A549 (cell line): ENCODE measurements at regions not wholly inside any gene's neighbourhood (a gene's known extent, or its start where the extent isn't known, plus 50 kb on each side); places are given as distances from the start of the nearest gene placed in this dataset.

ENCODE experiments used
- ATAC-seq, 2 experiments: fragments of 200-7000 bp in 1 of 2; fragments of >200 bp in 1 of 2; cut with Nextera tagmentation in 1 of 2; cut with Tn5 transposase in 1 of 2; 3 replicates each; pipeline versions ENCODE4 v1.8.0 to v1.9.1; 2018 to 2020; ENCODE audit warnings: mild to moderate bottlenecking in 1 of 2, moderate library complexity in 1 of 2
- CTCF ChIA-PET: fragments of 300-600 bp; sonication (Branson Sonifier 250); formaldehyde crosslinking; extraction: SDS; loops from one replicate; lab custom pipeline; 2021; ENCODE audit warnings: antibody characterized with exemption, inconsistent platforms; lab: Yijun Ruan, JAX
- POLR2A ChIA-PET: fragments of 350-600 bp; formaldehyde crosslinking; extraction: SDS; loops from one replicate; lab custom pipeline; 2021; ENCODE audit warnings: antibody characterized with exemption, inconsistent platforms; lab: Yijun Ruan, JAX
- DNase-seq, 2 experiments: peaks; one replicate each; pipeline versions ENCODE4 v3.0.0 to v3.0.0-alpha.2; 2011 to 2016; ENCODE audit warnings: low read depth in 1 of 2, low spot score in 1 of 2
- FAIRE-seq: peaks from 2 replicates; lab custom pipeline; 2011; peaks lifted over from hg19 to GRCh38; lab: Jason Lieb, UNC
- H3K27ac ChIP-seq, 2 experiments: fragments of >200 bp; sonication (Bioruptor Twin); formaldehyde crosslinking; 3 replicates each; pipeline ENCODE4 v1.5.1; 2016 to 2017
- H3K4me1 ChIP-seq: fragments of >200 bp; sonication (Bioruptor Twin); formaldehyde crosslinking; 3 replicates; pipeline ENCODE4 v1.6.1; 2016
- H3K4me2 ChIP-seq: fragments of >200 bp; sonication (Bioruptor Twin); formaldehyde crosslinking; 3 replicates; pipeline ENCODE4 v1.6.1; 2016
- H3K4me3 ChIP-seq: fragments of >200 bp; sonication (Bioruptor Twin); formaldehyde crosslinking; 3 replicates; pipeline ENCODE4 v1.5.1; 2016
- H3K9me3 ChIP-seq: fragments of >200 bp; sonication (Bioruptor Twin); formaldehyde crosslinking; 3 replicates; pipeline ENCODE4 v1.6.1; 2016
- BCL3 ChIP-seq: fragments of >200 bp; sonication (Bioruptor Twin); formaldehyde crosslinking; IDR thresholded peaks from 3 replicates; pipeline ENCODE4 v1.6.1; 2016
- BHLHE40 ChIP-seq: IDR thresholded peaks from 2 replicates; pipeline ENCODE4 v1.6.1; 2012; ENCODE audit warnings: low read depth, low read length, inconsistent platforms
- CBX2 ChIP-seq: fragments of 200-600 bp; sonication (generic); IDR thresholded peaks from 2 replicates; pipeline ENCODE4 v1.6.1; 2016; ENCODE audit warnings: low read depth, mild to moderate bottlenecking, borderline replicate concordance
- CBX8 ChIP-seq: fragments of 200-600 bp; sonication (generic); IDR thresholded peaks from 2 replicates; pipeline ENCODE4 v1.6.1; 2016
- CEBPB ChIP-seq, 2 experiments: fragments of >200 bp in 1 of 2; sonication (Bioruptor Twin) in 1 of 2; formaldehyde crosslinking in 1 of 2; IDR thresholded peaks; 2 replicates each; pipeline ENCODE4 v1.6.1; 2012 to 2016
- CHD4 ChIP-seq: fragments of 200-600 bp; sonication (generic); IDR thresholded peaks from 2 replicates; pipeline ENCODE4 v1.6.1; 2016; ENCODE audit warnings: antibody characterized with exemption, mild to moderate bottlenecking, borderline replicate concordance
- EP300 ChIP-seq, 2 experiments: fragments of >200 bp; sonication (Bioruptor Twin); formaldehyde crosslinking; IDR thresholded peaks; 2 replicates in 1 of 2; 3 replicates in 1 of 2; pipeline ENCODE4 v1.6.1; 2016 to 2017
- FOXS1 ChIP-seq: fragments of 250-450 bp; sonication (Bioruptor Pico); IDR thresholded peaks from 2 replicates; pipeline ENCODE4 v1.5.0; 2020; ENCODE audit warnings: mild to moderate bottlenecking, moderate library complexity
- GATA3 ChIP-seq: IDR thresholded peaks from 2 replicates; pipeline ENCODE4 v1.6.1; 2012; ENCODE audit warnings: borderline replicate concordance
- HOXB13 ChIP-seq: fragments of 250-450 bp; sonication (Bioruptor Pico); IDR thresholded peaks from 2 replicates; pipeline ENCODE4 v1.5.0; 2020; ENCODE audit warnings: low read depth, mild to moderate bottlenecking, moderate library complexity
- KDM1A ChIP-seq: fragments of 200-600 bp; sonication (generic); IDR thresholded peaks from 2 replicates; pipeline ENCODE4 v1.6.1; 2016; ENCODE audit warnings: low read depth, mild to moderate bottlenecking
- NPAS2 ChIP-seq: fragments of 250-450 bp; sonication (Bioruptor Pico); IDR thresholded peaks from 2 replicates; pipeline ENCODE4 v1.8.0; 2022; ENCODE audit warnings: mild to moderate bottlenecking, moderate library complexity, borderline replicate concordance
- NR3C1 ChIP-seq: fragments of >200 bp; sonication (Bioruptor Twin); formaldehyde crosslinking; IDR thresholded peaks from 3 replicates; pipeline ENCODE4 v1.6.1; 2017
- PHF8 ChIP-seq: fragments of 200-600 bp; sonication (generic); IDR thresholded peaks from 2 replicates; pipeline ENCODE4 v1.6.1; 2016; ENCODE audit warnings: low read depth, mild to moderate bottlenecking, antibody characterized with exemption, moderate library complexity, borderline replicate concordance
- POLR2AphosphoS2 ChIP-seq: conservative IDR thresholded peaks from 2 replicates; pipeline ENCODE4 v1.6.1; 2012; ENCODE audit warnings: low read length, improper control_type of control experiment, inconsistent platforms
- RARB ChIP-seq: fragments of 250-450 bp; sonication (Bioruptor Pico); IDR thresholded peaks from 2 replicates; pipeline ENCODE4 v1.8.0; 2021; ENCODE audit warnings: mild to moderate bottlenecking, moderate library complexity
- RNF2 ChIP-seq: fragments of 200-600 bp; sonication (generic); IDR thresholded peaks from 2 replicates; pipeline ENCODE4 v1.6.1; 2016; ENCODE audit warnings: low read depth, mild to moderate bottlenecking, antibody characterized with exemption, moderate library complexity, borderline replicate concordance
- SMC3 ChIP-seq: fragments of >200 bp; sonication (Bioruptor Twin); formaldehyde crosslinking; IDR thresholded peaks from 3 replicates; pipeline ENCODE4 v1.6.1; 2018; ENCODE audit warnings: inconsistent platforms
- TFCP2L1 ChIP-seq: fragments of 250-450 bp; sonication (Bioruptor Pico); IDR thresholded peaks from 2 replicates; pipeline ENCODE4 v1.5.0; 2021; ENCODE audit warnings: mild to moderate bottlenecking
- ZC3H11A ChIP-seq: fragments of 450-650 bp; IDR thresholded peaks from 2 replicates; pipeline ENCODE4 v1.6.1; 2014; ENCODE audit warnings: antibody characterized with exemption, mild to moderate bottlenecking
- ZSCAN20 ChIP-seq: fragments of 250-450 bp; sonication (Bioruptor Pico); IDR thresholded peaks from 2 replicates; pipeline ENCODE4 v1.8.0; 2022; ENCODE audit warnings: mild to moderate bottlenecking, moderate library complexity
- WGBS: methylation state at CpG from one replicate; pipeline ENCODE4 v1.1.6; 2017; ENCODE audit errors: missing lambda C conversion rate; 5-methylcytosine and 5-hydroxymethylcytosine counted together
- TF ChIP-seq, protein P1 (sequence below): IDR thresholded peaks from 2 replicates; pipeline ENCODE4 v1.6.1; 2012; ENCODE audit warnings: low read depth, borderline replicate concordance
- TF ChIP-seq, protein P2 (sequence below): IDR thresholded peaks from 2 replicates; pipeline ENCODE4 v1.6.1; 2012
- TF ChIP-seq, protein P3 (sequence below): fragments of >200 bp; sonication (Bioruptor Twin); formaldehyde crosslinking; IDR thresholded peaks from 2 replicates; pipeline ENCODE4 v1.6.1; 2016

GRCh38 chr12:58034712-58035111, 93.3 kb downstream of the ATP23 start:
- DNase-seq: no peak
- CTCF ChIA-PET: no interaction called here
- POLR2A ChIA-PET: no interaction called here

GRCh38 chr12:58041441-58041840, 100.1 kb downstream of the ATP23 start:
- Histone ChIP-seq H3K4me2 (no peak overlapping the region), H3K27ac (no peak overlapping the region), H3K4me1 (no peaks in the 10 kb centered on the region), H3K4me3 (no peak overlapping the region), H3K9me3 (no peaks in the 10 kb centered on the region; the same call in 2 of the 3 replicates)
- ChIA-PET CTCF (no interaction called here), POLR2A (no interaction called here)
- no peak for ATAC-seq
- no peak for TF ChIP-seq CBX2
- no peak for TF ChIP-seq BCL3
- FAIRE-seq: no peak
- DNase-seq: no peak
- 22% methylated on average over 2 of the region's 2 CpGs for WGBS

More at GRCh38 chr12:58034712-58035111, 93.3 kb downstream of the ATP23 start:
- Histone ChIP-seq H3K9me3 (peaks cover 21% of the 10 kb centered on the region), H3K4me1 (no peaks in the 10 kb centered on the region), H3K4me3 (no peak overlapping the region), H3K27ac (no peak overlapping the region), H3K4me2 (no peak overlapping the region)
- ATAC-seq: no peak
- TF ChIP-seq RARB (CRISPR knock-in tag) (no peak), POLR2AphosphoS2 (no peak), ZC3H11A (no peak), CEBPB (IDR thresholded peaks at IDR 0.05) (no peak), SMC3 (no peak), EP300 (IDR thresholded peaks at IDR 0.05) (no peak), TFCP2L1 (CRISPR knock-in tag) (no peak), CHD4 (no peak), KDM1A (no peak), FOXS1 (CRISPR knock-in tag) (no peak), HOXB13 (CRISPR knock-in tag) (no peak), PHF8 (no peak)
- TF ChIP-seq, protein P1, sequence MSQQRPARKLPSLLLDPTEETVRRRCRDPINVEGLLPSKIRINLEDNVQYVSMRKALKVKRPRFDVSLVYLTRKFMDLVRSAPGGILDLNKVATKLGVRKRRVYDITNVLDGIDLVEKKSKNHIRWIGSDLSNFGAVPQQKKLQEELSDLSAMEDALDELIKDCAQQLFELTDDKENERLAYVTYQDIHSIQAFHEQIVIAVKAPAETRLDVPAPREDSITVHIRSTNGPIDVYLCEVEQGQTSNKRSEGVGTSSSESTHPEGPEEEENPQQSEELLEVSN: no peak
- no peak for FAIRE-seq
- WGBS: 4% methylated on average over 1 of the region's 1 CpG

DNA sequence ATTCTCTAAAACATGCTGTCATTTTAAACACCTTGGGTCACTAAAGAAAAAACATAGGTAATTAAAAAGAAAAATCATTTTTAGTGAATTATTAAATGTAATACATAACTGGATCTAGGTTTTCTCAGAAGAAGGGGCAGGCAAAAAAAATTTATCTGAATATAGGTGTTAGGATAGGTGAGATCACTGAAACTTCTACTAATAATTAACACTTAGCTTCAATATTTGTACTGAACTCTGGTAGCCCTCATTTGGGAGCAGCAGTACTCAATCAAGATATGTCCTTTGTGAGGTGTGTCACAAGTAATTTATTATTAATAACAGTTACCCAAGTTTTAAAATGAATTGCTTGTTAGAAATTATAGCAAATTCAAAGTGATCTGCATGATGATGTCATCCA, 103.6 kb downstream of the ATP23 start:
- DNase-seq (no peak), ATAC-seq (no peak), FAIRE-seq (no peak)
- Histone ChIP-seq H3K9me3 (no peaks in the 10 kb centered on the region), H3K4me3 (no peak overlapping the region), H3K4me2 (no peak overlapping the region), H3K4me1 (no peaks in the 10 kb centered on the region), H3K27ac (no peak overlapping the region)
- ChIA-PET CTCF (no interaction called here), POLR2A (no interaction called here)
- TF ChIP-seq ZSCAN20 (no peak), NR3C1 (no peak), ZC3H11A (no peak), RNF2 (no peak), FOXS1 (CRISPR knock-in tag) (no peak), POLR2AphosphoS2 (no peak), BHLHE40 (no peak), CBX8 (no peak), NPAS2 (no peak), GATA3 (no peak)
- TF ChIP-seq, protein P2, sequence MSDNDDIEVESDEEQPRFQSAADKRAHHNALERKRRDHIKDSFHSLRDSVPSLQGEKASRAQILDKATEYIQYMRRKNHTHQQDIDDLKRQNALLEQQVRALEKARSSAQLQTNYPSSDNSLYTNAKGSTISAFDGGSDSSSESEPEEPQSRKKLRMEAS: no peak
- TF ChIP-seq, protein P1: no peak
- TF ChIP-seq, protein P3, sequence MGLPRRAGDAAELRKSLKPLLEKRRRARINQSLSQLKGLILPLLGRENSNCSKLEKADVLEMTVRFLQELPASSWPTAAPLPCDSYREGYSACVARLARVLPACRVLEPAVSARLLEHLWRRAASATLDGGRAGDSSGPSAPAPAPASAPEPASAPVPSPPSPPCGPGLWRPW: no peak
